Endothelial cell of umbilical vein (primary cell): ENCODE measurements at regions not wholly inside any gene's neighbourhood (a gene's known extent, or its start where the extent isn't known, plus 50 kb on each side); places are given as distances from the start of the nearest gene placed in this dataset.

ENCODE experiments used
- BruUV-seq: library from RNA; stranded (reverse); fragments of 400-500 nt; replicated peaks from 2 replicates; lab custom pipeline; 2021; lab: Mats Ljungman, UMichigan
- CTCF ChIA-PET: fragments of 300-600, 350-600 bp; sonication (Branson Sonifier 250); formaldehyde crosslinking; loops from one replicate; lab custom pipeline; 2021; ENCODE audit warnings: antibody characterized with exemption, inconsistent platforms; lab: Charles Lee
- POLR2A ChIA-PET: fragments of 300-600, 350-600 bp; sonication (Branson Sonifier 250); formaldehyde crosslinking; loops from one replicate; lab custom pipeline; 2021; ENCODE audit warnings: antibody characterized with exemption, inconsistent platforms; lab: Charles Lee
- DNase-seq: peaks from one replicate; pipeline ENCODE4 v3.0.0-alpha.2; 2011; ENCODE audit warnings: low read depth, low spot score
- FAIRE-seq: peaks from 2 replicates; lab custom pipeline; 2011; peaks lifted over from hg19 to GRCh38; lab: Jason Lieb, UNC
- H2AFZ ChIP-seq: 2 replicates; pipeline ENCODE4 v1.6.0; 2012; ENCODE audit warnings: low read depth, low read length, control low read depth, inconsistent platforms
- H3K27ac ChIP-seq: 2 replicates; pipeline ENCODE4 v1.5.1; 2011; ENCODE audit warnings: low read depth, mild to moderate bottlenecking, control low read depth, low read length, moderate library complexity; ENCODE audit not compliant: insufficient read depth
- H3K27me3 ChIP-seq, 2 experiments: 2 replicates each; pipeline versions ENCODE4 v1.6.0 to v1.6.1; 2011; ENCODE audit warnings: low read length in 2 of 2, mixed read lengths in 1 of 2; ENCODE audit not compliant: control insufficient read depth in 2 of 2, insufficient read depth in 2 of 2
- H3K36me3 ChIP-seq, 2 experiments: 2 replicates in 1 of 2; 3 replicates in 1 of 2; pipeline ENCODE4 v1.5.1; 2011; ENCODE audit warnings: low read length in 2 of 2, mild to moderate bottlenecking in 1 of 2, moderate library complexity in 1 of 2; ENCODE audit not compliant: control insufficient read depth in 2 of 2, insufficient read depth in 2 of 2; ENCODE audit errors: extremely low read depth in 1 of 2
- H3K4me1 ChIP-seq: 3 replicates; pipeline ENCODE4 v1.5.1; 2011; ENCODE audit warnings: mild to moderate bottlenecking, low read length; ENCODE audit not compliant: control insufficient read depth, insufficient read depth; ENCODE audit errors: extremely low read depth
- H3K4me2 ChIP-seq: 2 replicates; pipeline ENCODE4 v1.6.1; 2011; ENCODE audit warnings: low read length, control low read depth, mixed read lengths; ENCODE audit not compliant: insufficient read depth
- H3K4me3 ChIP-seq, 3 experiments: fragments of 200-600 bp in 1 of 3; sonication (generic), shearing (Covaris generic) in 1 of 3; replicated peaks in 1 of 3; 2 replicates each; pipeline ENCODE4 v1.5.1; 2011 to 2016; ENCODE audit warnings: control low read depth in 3 of 3, low read length in 3 of 3, mild to moderate bottlenecking in 2 of 3, inconsistent platforms in 1 of 3, low read depth in 1 of 3, moderate library complexity in 1 of 3; ENCODE audit not compliant: insufficient read depth in 1 of 3
- H3K79me2 ChIP-seq: 2 replicates; pipeline ENCODE4 v1.6.0; 2012; ENCODE audit warnings: low read length, inconsistent platforms; ENCODE audit not compliant: control insufficient read depth, insufficient read depth
- H3K9ac ChIP-seq: replicated peaks from 2 replicates; pipeline ENCODE3; 2011; ENCODE audit warnings: low read length, control low read depth; ENCODE audit not compliant: insufficient read depth; ENCODE audit errors: extremely low read depth
- H3K9me1 ChIP-seq: replicated peaks from 3 replicates; pipeline ENCODE4 v1.6.0; 2011; ENCODE audit warnings: mild to moderate bottlenecking, low read length; ENCODE audit not compliant: control insufficient read depth, insufficient read depth; ENCODE audit errors: extremely low read depth
- H3K9me3 ChIP-seq: replicated peaks from 2 replicates; pipeline ENCODE4 v1.5.1; 2012; ENCODE audit warnings: low read length, inconsistent platforms; ENCODE audit not compliant: control insufficient read depth, insufficient read depth
- H4K20me1 ChIP-seq: replicated peaks from 2 replicates; pipeline ENCODE3; 2011; ENCODE audit warnings: mild to moderate bottlenecking, low read length; ENCODE audit not compliant: control insufficient read depth, insufficient read depth; ENCODE audit errors: extremely low read depth
- EZH2 ChIP-seq: IDR thresholded peaks from 2 replicates; pipeline ENCODE4 v1.6.1; 2012; ENCODE audit warnings: borderline replicate concordance, low read depth, mild to moderate bottlenecking, moderate library complexity, low read length, inconsistent platforms; ENCODE audit not compliant: severe bottlenecking
- FOS ChIP-seq: IDR thresholded peaks from 2 replicates; pipeline ENCODE4 v1.6.1; 2011; ENCODE audit warnings: mild to moderate bottlenecking, low read length, moderate library complexity, borderline replicate concordance; ENCODE audit not compliant: insufficient read depth
- GATA2 ChIP-seq: IDR thresholded peaks from 2 replicates; pipeline ENCODE4 v1.7.0; 2011; ENCODE audit warnings: low read depth, mild to moderate bottlenecking, moderate library complexity, mixed read lengths, low read length; ENCODE audit not compliant: insufficient read length, insufficient read depth
- JUN ChIP-seq: IDR thresholded peaks from 2 replicates; pipeline ENCODE4 v1.6.1; 2011; ENCODE audit warnings: borderline replicate concordance, low read depth; ENCODE audit not compliant: insufficient read length, insufficient read depth
- MAX ChIP-seq: IDR thresholded peaks from 2 replicates; pipeline ENCODE4 v1.6.1; 2011; ENCODE audit not compliant: insufficient read depth, insufficient read length
- MYC ChIP-seq: IDR thresholded peaks from one replicate; pipeline ENCODE4 v1.6.1; 2011; ENCODE audit warnings: mild to moderate bottlenecking, low read depth, low read length
- POLR2A ChIP-seq: IDR thresholded peaks from 2 replicates; pipeline ENCODE4 v1.6.1; 2012; ENCODE audit warnings: low read depth, mild to moderate bottlenecking, control low read depth, low read length
- POLR2AphosphoS5 ChIP-seq: IDR thresholded peaks from 2 replicates; pipeline ENCODE4 v1.6.1; 2012; ENCODE audit warnings: low read depth, mild to moderate bottlenecking, control low read depth, low read length, moderate library complexity; ENCODE audit not compliant: insufficient read depth
- dilution Hi-C: fragments of 300-500 bp; cut with MboI; formaldehyde crosslinking; loops from one replicate; pipeline ENCODE4 v1.15.0; 2019; ENCODE audit warnings: low sequenced_read_pairs; ENCODE audit not compliant: extremely low pct_ligation_motif_present
- intact Hi-C: fragments of 100-400 bp; cut with micrococcal nuclease; formaldehyde crosslinking; loops from one replicate; pipeline ENCODE4 v1.10.0; 2022
- TF ChIP-seq, protein P1 (sequence below), 2 donors: IDR thresholded peaks; 1 replicate in 1 of 2; 2 replicates in 1 of 2; pipeline ENCODE4 v1.5.1; 2011; ENCODE audit warnings: low read length in 2 of 2, mild to moderate bottlenecking in 2 of 2, moderate library complexity in 2 of 2, control low read depth in 1 of 2, inconsistent platforms in 1 of 2, low read depth in 1 of 2; ENCODE audit not compliant: insufficient read depth in 1 of 2; ENCODE audit errors: extremely low read depth in 1 of 2

DNA sequence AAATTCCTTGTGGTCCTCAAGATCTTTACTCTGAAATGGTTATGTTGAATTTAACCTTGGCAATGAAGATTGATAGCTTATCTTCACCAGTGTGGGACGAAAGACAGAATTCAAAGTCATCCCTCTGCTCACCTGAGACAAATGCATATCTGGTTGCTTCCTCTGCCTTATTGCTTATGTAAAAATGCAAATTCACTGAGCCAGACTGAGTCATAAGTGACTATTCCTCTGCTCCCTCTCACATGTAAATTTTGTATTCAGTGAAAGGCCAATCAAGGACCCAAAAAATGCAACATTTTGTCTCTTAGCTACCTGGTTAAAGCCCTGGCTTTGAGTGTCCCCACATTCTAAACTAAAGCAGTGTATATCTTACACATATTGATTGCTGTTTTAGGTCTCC, 593.1 kb upstream of the GJE1 start:
- Histone ChIP-seq H3K9me1 (no peaks in the 10 kb centered on the region), H3K4me3 (no peak overlapping the region), H3K4me1 (peaks cover 5% of the 10 kb centered on the region), H3K9me3 (no peaks in the 10 kb centered on the region), H3K27ac (no peak overlapping the region), H3K27me3 (no peaks in the 10 kb centered on the region), H3K4me2 (no peak overlapping the region), H3K9ac (no peak overlapping the region), H2AFZ (no peak overlapping the region), H3K36me3 (no peaks in the 10 kb centered on the region), H3K79me2 (no peaks in the 10 kb centered on the region), H4K20me1 (no peaks in the 10 kb centered on the region)
- ChIA-PET CTCF (no interaction called here), POLR2A (no interaction called here)
- no peak for TF ChIP-seq GATA2
- TF ChIP-seq POLR2A = no peak
- no peak for TF ChIP-seq MAX
- no peak for TF ChIP-seq EZH2
- TF ChIP-seq, protein P1, sequence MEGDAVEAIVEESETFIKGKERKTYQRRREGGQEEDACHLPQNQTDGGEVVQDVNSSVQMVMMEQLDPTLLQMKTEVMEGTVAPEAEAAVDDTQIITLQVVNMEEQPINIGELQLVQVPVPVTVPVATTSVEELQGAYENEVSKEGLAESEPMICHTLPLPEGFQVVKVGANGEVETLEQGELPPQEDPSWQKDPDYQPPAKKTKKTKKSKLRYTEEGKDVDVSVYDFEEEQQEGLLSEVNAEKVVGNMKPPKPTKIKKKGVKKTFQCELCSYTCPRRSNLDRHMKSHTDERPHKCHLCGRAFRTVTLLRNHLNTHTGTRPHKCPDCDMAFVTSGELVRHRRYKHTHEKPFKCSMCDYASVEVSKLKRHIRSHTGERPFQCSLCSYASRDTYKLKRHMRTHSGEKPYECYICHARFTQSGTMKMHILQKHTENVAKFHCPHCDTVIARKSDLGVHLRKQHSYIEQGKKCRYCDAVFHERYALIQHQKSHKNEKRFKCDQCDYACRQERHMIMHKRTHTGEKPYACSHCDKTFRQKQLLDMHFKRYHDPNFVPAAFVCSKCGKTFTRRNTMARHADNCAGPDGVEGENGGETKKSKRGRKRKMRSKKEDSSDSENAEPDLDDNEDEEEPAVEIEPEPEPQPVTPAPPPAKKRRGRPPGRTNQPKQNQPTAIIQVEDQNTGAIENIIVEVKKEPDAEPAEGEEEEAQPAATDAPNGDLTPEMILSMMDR (IDR thresholded peaks at IDR 0.05; ENCODE audit: extremely low read depth in 1 of 2, insufficient read depth in 1 of 2, low read depth in 1 of 2, low read length in 2 of 2) = no peak
- TF ChIP-seq MYC = no peak
- no peak for TF ChIP-seq FOS
- TF ChIP-seq POLR2AphosphoS5 = no peak
- no peak for TF ChIP-seq JUN
- intact Hi-C loops (no loop called here), dilution Hi-C loops (no loop called here)
- DNase-seq (no peak), FAIRE-seq (no peak)
- BruUV-seq = no TSS peak
